AG09309 (cell line): ENCODE measurements at regions not wholly inside any gene's neighbourhood (a gene's known extent, or its start where the extent isn't known, plus 50 kb on each side); places are given as distances from the start of the nearest gene placed in this dataset.

Experiments used
- DNase-seq: peaks from one replicate; pipeline ENCODE4 v3.0.0-alpha.2; 2010; ENCODE audit warnings: low read depth
- H3K4me3 ChIP-seq: 2 replicates; pipeline ENCODE4 v1.5.1; 2011; ENCODE audit warnings: mild to moderate bottlenecking, low read depth, low read length, moderate library complexity; ENCODE audit not compliant: control insufficient read depth
- CTCF ChIP-seq: IDR thresholded peaks from 2 replicates; pipeline ENCODE4 v1.5.1; 2011; ENCODE audit warnings: mild to moderate bottlenecking, low read depth, low read length, inconsistent platforms; ENCODE audit not compliant: insufficient read depth, control insufficient read depth; ENCODE audit errors: missing control alignments

DNA sequence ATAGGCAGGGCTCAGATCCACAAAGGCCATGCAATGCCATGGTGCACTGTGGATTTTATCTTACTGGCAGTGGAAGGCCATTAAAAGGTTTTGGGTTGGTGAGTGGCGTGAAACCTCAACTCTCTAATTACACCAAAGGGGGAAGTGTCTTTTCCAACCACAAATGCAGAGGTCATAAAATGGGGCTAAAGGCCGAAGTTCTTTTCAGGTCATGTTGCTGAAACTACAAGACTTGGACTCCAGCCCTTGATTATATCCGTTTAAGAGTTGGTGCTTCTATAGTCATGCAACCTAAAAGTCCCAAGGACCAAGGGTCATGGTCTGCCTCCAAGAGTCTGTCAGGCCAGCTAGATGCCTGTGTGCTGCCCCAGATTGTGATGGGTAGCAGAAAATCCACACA lies 434.3 kb downstream of the RAB38 start:
- no peak for DNase-seq
- no peak for TF ChIP-seq CTCF
- H3K4me3 ChIP-seq: no peak overlapping the region

DNA sequence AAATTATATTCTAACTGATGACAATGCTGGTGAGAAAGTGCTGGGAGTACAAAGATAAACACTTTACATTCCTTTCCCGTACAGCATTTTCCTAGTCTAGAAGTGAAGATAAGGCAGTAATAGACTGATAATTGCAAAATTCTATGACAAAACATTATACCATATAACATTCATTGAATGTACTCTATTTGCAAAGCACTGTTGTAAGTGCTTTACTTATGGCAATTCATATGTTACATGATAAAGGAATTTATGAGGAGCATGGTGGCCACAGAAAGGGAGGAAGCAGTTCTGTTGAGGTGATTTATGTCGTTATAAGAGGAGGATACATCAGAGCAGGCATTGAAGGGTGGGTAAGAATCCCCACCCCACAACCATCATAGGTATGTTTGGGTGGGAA lies 434.8 kb downstream of the RAB38 start:
- no peak for TF ChIP-seq CTCF
- no peak for DNase-seq
- no peak overlapping the region for H3K4me3 ChIP-seq

DNA sequence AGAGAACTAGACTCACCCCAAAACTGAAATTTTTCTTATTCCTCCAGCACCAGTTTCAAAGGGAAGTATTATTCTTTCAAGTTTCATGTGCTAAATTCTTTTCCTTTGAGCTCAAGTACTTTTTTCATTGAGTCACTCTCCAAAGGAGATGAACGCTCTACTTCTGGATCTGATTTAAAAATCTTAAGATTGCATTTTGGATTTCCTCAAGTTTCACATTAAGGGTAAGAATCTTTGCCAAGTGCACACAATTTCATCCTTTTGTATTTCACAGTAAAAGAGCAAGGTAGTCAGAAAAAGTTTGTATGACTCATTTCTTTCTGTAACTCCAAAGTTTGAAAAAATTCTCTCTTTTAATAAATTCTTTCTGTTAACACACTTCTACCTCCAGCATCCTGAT lies 435.5 kb downstream of the RAB38 start:
- no peak overlapping the region for H3K4me3 ChIP-seq
- no peak for DNase-seq
- no peak for TF ChIP-seq CTCF

DNA sequence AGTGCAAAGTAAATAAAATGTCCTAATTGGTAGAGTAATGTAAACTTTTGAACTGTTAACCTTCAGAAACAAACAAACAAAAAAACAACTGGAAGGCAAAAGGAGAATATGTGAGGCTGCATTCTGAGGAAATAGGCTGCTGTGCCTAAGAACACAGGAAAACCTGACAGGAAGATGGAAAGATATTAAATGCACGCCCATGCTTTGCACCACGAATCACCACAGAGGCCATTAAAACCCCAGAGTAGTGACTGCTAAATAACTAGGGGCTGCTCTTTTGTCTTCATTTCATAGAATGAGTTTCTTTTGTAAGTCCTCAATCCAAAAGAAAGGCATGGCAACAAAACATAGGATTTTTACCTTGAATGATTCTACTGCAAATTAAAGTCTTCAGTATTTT lies 436.0 kb downstream of the RAB38 start:
- TF ChIP-seq CTCF: no peak
- H3K4me3 ChIP-seq: no peak overlapping the region

DNA sequence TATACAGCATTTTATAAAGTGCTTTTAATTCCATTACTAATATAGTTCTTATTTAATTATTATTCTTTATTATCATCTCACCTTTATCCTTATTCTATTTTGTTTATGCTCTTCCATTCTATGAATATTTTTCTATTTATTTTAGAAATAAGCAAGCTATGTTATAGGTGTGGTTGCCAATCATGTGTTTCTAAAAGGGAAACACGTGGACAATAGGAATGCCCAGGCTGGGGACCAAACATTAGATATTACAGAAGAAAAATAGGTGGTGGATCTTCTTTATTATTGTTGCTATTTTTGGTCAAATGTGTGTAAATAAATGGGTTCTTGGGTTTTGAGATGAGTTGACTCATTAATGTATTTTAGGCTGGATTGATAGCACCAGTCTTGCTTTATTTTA lies 438.3 kb downstream of the RAB38 start:
- DNase-seq: no peak
- no peak for TF ChIP-seq CTCF
- no peak overlapping the region for H3K4me3 ChIP-seq

More for the DNA sequence above, 436.0 kb downstream of the RAB38 start:
- no peak for DNase-seq

- no peak for DNase-seq
- no peak overlapping the region for H3K4me3 ChIP-seq
- no peak for TF ChIP-seq CTCF
Measured at GRCh38 chr11:87726506-87726905, 448.7 kb downstream of the RAB38 start.

- no peak for DNase-seq
Measured at GRCh38 chr11:87724358-87724757, 450.9 kb downstream of the RAB38 start.

More at GRCh38 chr11:87724358-87724757, 450.9 kb downstream of the RAB38 start:
- no peak overlapping the region for H3K4me3 ChIP-seq
- no peak for TF ChIP-seq CTCF
